ENCODE measurements at regions not wholly inside any gene's neighbourhood (a gene's known extent, or its start where the extent isn't known, plus 50 kb on each side); places are given as distances from the start of the nearest gene placed in this dataset.

DNA sequence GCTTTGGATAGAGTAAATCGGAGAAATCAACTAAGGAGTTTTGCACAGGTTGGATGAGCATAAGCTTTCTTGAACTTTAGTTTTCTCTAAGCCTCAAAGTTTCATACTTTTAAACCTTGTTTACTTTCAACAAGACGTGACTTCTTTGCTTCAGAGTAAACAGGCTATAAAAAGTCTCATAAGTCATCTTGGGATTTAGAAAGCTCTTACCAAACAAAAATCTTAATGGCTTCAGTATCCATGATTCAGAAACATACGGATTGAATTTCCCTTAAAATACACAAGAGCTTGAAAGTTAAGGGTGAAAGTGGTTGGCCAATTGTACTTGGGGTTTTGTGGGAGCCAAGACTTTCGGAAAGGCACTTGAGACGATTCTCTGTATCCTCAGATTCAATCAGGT lies 270.9 kb upstream of the ANKH start:
- TF ChIP-seq, protein P1, sequence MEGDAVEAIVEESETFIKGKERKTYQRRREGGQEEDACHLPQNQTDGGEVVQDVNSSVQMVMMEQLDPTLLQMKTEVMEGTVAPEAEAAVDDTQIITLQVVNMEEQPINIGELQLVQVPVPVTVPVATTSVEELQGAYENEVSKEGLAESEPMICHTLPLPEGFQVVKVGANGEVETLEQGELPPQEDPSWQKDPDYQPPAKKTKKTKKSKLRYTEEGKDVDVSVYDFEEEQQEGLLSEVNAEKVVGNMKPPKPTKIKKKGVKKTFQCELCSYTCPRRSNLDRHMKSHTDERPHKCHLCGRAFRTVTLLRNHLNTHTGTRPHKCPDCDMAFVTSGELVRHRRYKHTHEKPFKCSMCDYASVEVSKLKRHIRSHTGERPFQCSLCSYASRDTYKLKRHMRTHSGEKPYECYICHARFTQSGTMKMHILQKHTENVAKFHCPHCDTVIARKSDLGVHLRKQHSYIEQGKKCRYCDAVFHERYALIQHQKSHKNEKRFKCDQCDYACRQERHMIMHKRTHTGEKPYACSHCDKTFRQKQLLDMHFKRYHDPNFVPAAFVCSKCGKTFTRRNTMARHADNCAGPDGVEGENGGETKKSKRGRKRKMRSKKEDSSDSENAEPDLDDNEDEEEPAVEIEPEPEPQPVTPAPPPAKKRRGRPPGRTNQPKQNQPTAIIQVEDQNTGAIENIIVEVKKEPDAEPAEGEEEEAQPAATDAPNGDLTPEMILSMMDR (IDR thresholded peaks at IDR 0.05) = no peak
- no peak overlapping the region for H3K27ac ChIP-seq
- no peak for DNase-seq (ENCODE audit: low spot score)
- H3K4me3 ChIP-seq = no peak overlapping the region

GRCh38 chr5:15137414-15137813 lies 265.8 kb upstream of the ANKH start:
- TF ChIP-seq, protein P1 (IDR thresholded peaks at IDR 0.05) = no peak
- DNase-seq (ENCODE audit: low spot score) = no peak
- H3K4me3 ChIP-seq = no peak overlapping the region
- H3K27ac ChIP-seq = no peak overlapping the region

DNA sequence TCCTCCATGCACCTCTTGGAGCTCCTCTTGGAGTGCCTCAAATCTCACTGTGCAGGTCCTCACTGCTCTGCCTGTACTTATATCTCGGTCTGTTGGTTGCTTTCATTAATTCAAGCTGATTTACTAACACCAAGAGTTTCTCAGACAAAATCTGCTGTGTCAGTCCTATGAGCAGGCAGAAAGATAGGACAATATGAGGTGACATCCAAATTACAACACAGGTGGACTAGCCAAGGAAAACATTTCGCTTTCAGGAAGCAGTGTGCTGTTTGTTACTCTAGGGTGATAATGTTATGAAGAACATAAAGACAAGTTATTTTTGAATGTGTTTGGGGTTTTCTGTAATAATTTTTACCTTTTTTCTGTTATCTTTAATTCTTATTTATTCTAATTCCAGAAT lies 264.1 kb upstream of the ANKH start:
- Histone ChIP-seq H3K4me3 (no peak overlapping the region), H3K27ac (no peak overlapping the region)
- TF ChIP-seq, protein P1 (IDR thresholded peaks at IDR 0.05) = no peak
- no peak for DNase-seq (ENCODE audit: low spot score)

DNA sequence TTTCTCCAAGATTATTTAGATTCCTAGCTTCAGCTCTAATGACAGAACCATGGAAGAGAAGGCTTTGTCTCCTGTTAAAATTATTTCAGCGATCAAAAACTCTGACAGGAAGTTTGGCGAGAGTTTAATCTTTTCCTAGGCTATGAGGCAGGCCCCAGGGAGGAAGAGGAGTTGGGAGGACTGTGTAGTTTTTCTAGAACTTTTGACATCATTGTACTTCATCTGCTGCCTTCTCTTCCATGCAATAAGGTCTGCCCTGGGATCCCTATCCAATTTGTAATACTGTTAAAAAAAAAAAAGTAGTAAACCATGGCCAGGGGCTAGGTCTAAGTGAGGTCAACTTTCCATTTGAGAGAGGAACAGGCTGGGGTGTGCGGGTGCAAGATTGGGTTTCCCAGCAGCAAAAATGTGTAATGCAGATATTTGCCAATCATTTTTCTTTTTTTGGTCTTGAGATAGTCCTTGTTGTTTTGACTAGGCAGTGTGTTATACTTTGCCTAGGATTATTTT lies 261.9 kb upstream of the ANKH start:
- no peak for DNase-seq (ENCODE audit: low spot score)
- Histone ChIP-seq H3K27ac (no peak overlapping the region), H3K4me3 (no peak overlapping the region)
- TF ChIP-seq, protein P1 (IDR thresholded peaks at IDR 0.05) = no peak

- Histone ChIP-seq H3K4me3 (no peak overlapping the region), H3K27ac (no peak overlapping the region)
- TF ChIP-seq, protein P1 (IDR thresholded peaks at IDR 0.05) = no peak
- no peak for DNase-seq (ENCODE audit: low spot score)
These were observed 261.3 kb upstream of the ANKH start for GRCh38 chr5:15132816-15133405.

DNA sequence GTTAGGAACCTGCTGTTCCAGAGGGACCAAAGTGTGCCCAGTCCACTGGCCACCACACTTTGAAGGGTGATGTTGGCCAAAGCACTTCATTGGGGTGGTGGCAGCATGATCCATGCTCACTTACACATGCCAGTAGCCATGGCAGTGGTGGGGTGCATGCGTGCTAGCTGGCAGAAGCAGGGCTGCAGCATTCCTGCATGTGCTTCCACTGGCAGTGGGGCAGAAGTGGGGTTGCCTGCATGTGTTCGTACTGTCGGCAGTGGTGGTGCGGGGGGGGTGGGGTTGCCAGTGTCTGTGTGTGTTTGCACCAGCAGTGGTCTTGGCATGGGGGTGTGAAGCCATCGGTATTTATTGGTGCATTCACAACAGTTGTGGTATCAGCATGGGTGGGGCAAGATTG lies 260.3 kb upstream of the ANKH start:
- Histone ChIP-seq H3K27ac (no peak overlapping the region), H3K4me3 (no peak overlapping the region)
- TF ChIP-seq, protein P1 (IDR thresholded peaks at IDR 0.05) = no peak
- DNase-seq (ENCODE audit: low spot score) = no peak

DNA sequence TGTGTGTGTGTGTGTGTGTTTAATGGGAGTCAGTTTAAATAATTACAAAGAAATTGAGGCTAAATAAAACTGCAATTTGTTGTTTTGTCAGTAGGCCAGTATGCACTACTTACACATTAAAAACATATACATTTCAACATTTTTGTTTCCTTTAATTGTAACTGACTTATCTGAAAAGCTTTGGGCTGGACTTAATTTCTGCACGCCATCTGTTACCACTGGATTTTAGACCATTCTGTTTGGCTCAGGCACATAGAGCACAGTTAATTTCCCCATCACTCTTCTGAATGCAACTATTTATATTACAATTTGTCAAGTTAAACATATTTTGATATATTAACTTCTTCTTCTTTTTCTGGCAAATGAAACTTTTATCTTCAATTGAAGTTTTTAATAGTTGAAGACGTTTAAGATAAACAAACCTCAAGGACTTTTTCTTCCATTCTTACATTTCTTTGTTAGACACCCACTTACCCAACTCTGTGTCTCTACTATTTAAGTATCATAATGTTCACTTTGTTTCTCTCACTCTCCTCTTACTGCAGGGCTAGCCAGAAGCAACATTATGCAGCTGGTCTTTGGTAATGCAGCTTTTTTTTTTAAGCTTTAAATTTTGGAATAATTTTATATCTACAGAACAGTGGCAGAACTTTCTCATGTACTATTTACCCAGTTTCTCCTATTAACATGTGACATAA lies 253.4 kb upstream of the ANKH start:
- no peak for DNase-seq (ENCODE audit: low spot score)

More for the DNA sequence above, 253.4 kb upstream of the ANKH start:
- H3K4me3 ChIP-seq = no peak overlapping the region
- TF ChIP-seq, protein P1 (IDR thresholded peaks at IDR 0.05) = no peak
- no peak overlapping the region for H3K27ac ChIP-seq

Data from coronary artery (tissue), 2 donors.